ENCODE measurements at regions not wholly inside any gene's neighbourhood (a gene's known extent, or its start where the extent isn't known, plus 50 kb on each side); places are given as distances from the start of the nearest gene placed in this dataset.

- Histone ChIP-seq H3K27me3 (ENCODE audit: control insufficient read depth, insufficient read depth, low read length) (no peaks in the 10 kb centered on the region), H3K36me3 (replicated peaks; ENCODE audit: control insufficient read depth, insufficient read depth, low read length) (no peaks in the 10 kb centered on the region), H3K4me3 (ENCODE audit: insufficient read depth, low read depth, low read length) (no peak overlapping the region)
- DNase-seq = no peak
These were observed 363.6 kb upstream of the GOLIM4 start for GRCh38 chr3:168459226-168459784.

- no peaks in the 10 kb centered on the region for H3K27me3 ChIP-seq (ENCODE audit: control insufficient read depth, insufficient read depth, low read length)
- no peaks in the 10 kb centered on the region for H3K36me3 ChIP-seq (replicated peaks; ENCODE audit: control insufficient read depth, insufficient read depth, low read length)
- no peak for DNase-seq
These were observed 362.3 kb upstream of the GOLIM4 start for GRCh38 chr3:168457954-168458539.

GRCh38 chr3:168455814-168456213, 360.1 kb upstream of the GOLIM4 start:
- no peaks in the 10 kb centered on the region for H3K27me3 ChIP-seq (ENCODE audit: control insufficient read depth, insufficient read depth, low read length)
- H3K36me3 ChIP-seq (replicated peaks; ENCODE audit: control insufficient read depth, insufficient read depth, low read length) = no peaks in the 10 kb centered on the region
- H3K4me3 ChIP-seq (ENCODE audit: insufficient read depth, low read depth, low read length) = no peak overlapping the region
- DNase-seq = no peak

More at GRCh38 chr3:168457954-168458539, 362.3 kb upstream of the GOLIM4 start:
- no peak overlapping the region for H3K4me3 ChIP-seq (ENCODE audit: insufficient read depth, low read depth, low read length)

- DNase-seq = no peak
These were observed 357.9 kb upstream of the GOLIM4 start for GRCh38 chr3:168453623-168454022.

DNA sequence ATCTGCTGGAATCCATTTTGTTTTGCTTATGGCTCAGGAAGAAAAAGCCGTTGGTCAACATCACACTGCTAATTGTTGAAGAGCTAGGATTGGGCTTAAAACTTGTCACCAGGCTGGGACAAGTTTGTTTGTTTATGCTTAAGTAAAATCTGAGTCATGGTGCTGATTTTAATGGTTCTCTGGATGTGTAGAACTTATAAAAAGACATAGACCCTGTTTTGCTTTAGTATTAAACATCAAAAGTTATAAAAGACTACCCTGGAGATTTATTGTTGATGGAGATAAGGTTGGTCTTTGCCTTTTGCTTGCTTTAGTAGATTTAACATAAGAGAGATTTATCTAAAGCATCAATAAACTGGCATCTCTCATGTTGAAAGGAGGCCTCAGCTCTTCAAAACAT, 348.2 kb upstream of the GOLIM4 start:
- no peaks in the 10 kb centered on the region for H3K36me3 ChIP-seq (replicated peaks; ENCODE audit: control insufficient read depth, insufficient read depth, low read length)
- no peak for DNase-seq
- no peaks in the 10 kb centered on the region for H3K27me3 ChIP-seq (ENCODE audit: control insufficient read depth, insufficient read depth, low read length)
- H3K4me3 ChIP-seq (ENCODE audit: insufficient read depth, low read depth, low read length) = no peak overlapping the region

More at GRCh38 chr3:168453623-168454022, 357.9 kb upstream of the GOLIM4 start:
- H3K4me3 ChIP-seq (ENCODE audit: insufficient read depth, low read depth, low read length) = no peak overlapping the region
- H3K36me3 ChIP-seq (replicated peaks; ENCODE audit: control insufficient read depth, insufficient read depth, low read length) = no peaks in the 10 kb centered on the region
- H3K27me3 ChIP-seq (ENCODE audit: control insufficient read depth, insufficient read depth, low read length) = no peaks in the 10 kb centered on the region

- Histone ChIP-seq H3K36me3 (replicated peaks; ENCODE audit: control insufficient read depth, insufficient read depth, low read length) (no peaks in the 10 kb centered on the region), H3K4me3 (ENCODE audit: insufficient read depth, low read depth, low read length) (no peak overlapping the region), H3K27me3 (ENCODE audit: control insufficient read depth, insufficient read depth, low read length) (no peaks in the 10 kb centered on the region)
- no peak for DNase-seq
These were observed 346.8 kb upstream of the GOLIM4 start for GRCh38 chr3:168442502-168442901.

DNA sequence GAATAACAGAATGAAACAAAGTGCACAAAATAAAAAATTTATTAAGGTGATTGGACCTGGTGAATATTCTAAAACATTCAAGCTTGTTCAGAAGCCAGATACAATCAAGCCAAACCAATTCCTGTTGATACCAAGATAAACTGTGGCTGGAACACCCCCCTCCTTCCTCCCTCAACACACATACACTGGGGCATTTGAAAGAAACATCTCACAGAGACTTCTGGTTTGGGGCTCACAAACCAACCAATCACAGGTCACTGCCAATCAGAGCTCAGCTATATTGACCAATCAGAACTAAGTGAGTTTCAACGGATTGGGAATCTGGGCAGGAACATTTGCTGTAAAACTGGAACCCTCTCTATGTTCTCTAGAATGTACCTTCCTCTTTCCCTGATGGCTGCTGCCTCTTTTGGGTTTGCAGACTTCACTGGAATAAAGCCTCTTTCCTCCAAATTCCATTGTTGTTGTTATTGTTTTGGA, 340.6 kb upstream of the GOLIM4 start:
- no peaks in the 10 kb centered on the region for H3K36me3 ChIP-seq (replicated peaks; ENCODE audit: control insufficient read depth, insufficient read depth, low read length)
- DNase-seq = no peak
- no peaks in the 10 kb centered on the region for H3K27me3 ChIP-seq (ENCODE audit: control insufficient read depth, insufficient read depth, low read length)
- no peak overlapping the region for H3K4me3 ChIP-seq (ENCODE audit: insufficient read depth, low read depth, low read length)

GRCh38 chr3:168431491-168431890, 335.8 kb upstream of the GOLIM4 start:
- H3K27me3 ChIP-seq (ENCODE audit: control insufficient read depth, insufficient read depth, low read length) = no peaks in the 10 kb centered on the region
- no peak for DNase-seq
- no peak overlapping the region for H3K4me3 ChIP-seq (ENCODE audit: insufficient read depth, low read depth, low read length)
- H3K36me3 ChIP-seq (replicated peaks; ENCODE audit: control insufficient read depth, insufficient read depth, low read length) = no peaks in the 10 kb centered on the region

- Histone ChIP-seq H3K27me3 (ENCODE audit: control insufficient read depth, insufficient read depth, low read length) (no peaks in the 10 kb centered on the region), H3K36me3 (replicated peaks; ENCODE audit: control insufficient read depth, insufficient read depth, low read length) (no peaks in the 10 kb centered on the region), H3K4me3 (ENCODE audit: insufficient read depth, low read depth, low read length) (no peak overlapping the region)
- no peak for DNase-seq
These were observed 332.2 kb upstream of the GOLIM4 start for GRCh38 chr3:168427835-168428475.

DNA sequence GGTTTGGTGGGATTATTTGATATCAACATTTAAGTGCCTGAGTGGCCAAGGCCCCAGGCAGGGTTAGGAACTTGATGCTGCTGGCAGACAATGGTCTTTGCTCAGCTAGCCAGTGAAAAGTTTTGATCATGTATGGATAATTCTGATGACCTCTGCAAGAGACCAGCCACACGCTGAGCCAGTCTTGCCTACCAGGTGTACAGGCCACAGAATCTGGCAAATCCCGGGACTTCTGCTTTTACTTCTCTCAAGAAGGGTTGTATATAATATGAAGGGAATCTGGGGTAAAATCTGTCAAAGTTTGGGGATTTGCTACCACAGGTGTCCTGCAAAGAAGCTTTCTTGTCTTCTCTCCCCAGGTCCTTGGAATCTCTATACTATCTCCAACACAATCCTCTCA, 331.4 kb upstream of the GOLIM4 start:
- DNase-seq = no peak
- no peaks in the 10 kb centered on the region for H3K36me3 ChIP-seq (replicated peaks; ENCODE audit: control insufficient read depth, insufficient read depth, low read length)
- H3K27me3 ChIP-seq (ENCODE audit: control insufficient read depth, insufficient read depth, low read length) = no peaks in the 10 kb centered on the region
- H3K4me3 ChIP-seq (ENCODE audit: insufficient read depth, low read depth, low read length) = no peak overlapping the region

DNA sequence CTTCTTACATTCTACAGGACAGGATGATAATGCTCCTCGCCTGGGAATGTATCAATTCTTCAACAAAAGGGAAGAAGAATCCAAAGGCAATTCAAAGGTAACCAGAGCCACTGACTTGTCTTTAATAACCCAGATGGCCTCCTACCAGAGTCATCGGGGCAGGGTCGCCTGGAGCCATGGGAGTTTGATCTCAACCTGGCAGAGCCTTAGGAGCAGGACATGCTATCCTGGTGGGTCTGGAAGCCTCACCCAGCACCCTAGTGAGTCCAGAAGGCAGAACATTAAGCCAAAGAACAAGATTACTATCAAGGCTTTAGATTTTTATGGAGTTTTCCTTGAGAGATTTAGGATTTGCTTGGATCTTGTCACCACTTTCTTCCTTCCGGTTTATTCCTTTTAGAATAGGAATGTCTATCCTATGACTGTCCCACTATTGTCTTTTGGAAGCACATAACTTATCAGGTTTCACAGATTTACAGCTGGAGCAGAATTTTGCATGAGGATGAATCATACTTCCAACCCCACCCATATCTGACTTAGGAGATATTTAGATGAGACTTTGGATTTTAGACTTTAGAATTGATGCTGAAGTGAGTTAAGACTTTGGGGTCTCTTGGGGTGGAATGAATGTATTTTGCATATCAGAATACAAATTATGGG, 330.3 kb upstream of the GOLIM4 start:
- no peak for DNase-seq
- Histone ChIP-seq H3K27me3 (ENCODE audit: control insufficient read depth, insufficient read depth, low read length) (no peaks in the 10 kb centered on the region), H3K36me3 (replicated peaks; ENCODE audit: control insufficient read depth, insufficient read depth, low read length) (no peaks in the 10 kb centered on the region), H3K4me3 (ENCODE audit: insufficient read depth, low read depth, low read length) (no peak overlapping the region)

DNA sequence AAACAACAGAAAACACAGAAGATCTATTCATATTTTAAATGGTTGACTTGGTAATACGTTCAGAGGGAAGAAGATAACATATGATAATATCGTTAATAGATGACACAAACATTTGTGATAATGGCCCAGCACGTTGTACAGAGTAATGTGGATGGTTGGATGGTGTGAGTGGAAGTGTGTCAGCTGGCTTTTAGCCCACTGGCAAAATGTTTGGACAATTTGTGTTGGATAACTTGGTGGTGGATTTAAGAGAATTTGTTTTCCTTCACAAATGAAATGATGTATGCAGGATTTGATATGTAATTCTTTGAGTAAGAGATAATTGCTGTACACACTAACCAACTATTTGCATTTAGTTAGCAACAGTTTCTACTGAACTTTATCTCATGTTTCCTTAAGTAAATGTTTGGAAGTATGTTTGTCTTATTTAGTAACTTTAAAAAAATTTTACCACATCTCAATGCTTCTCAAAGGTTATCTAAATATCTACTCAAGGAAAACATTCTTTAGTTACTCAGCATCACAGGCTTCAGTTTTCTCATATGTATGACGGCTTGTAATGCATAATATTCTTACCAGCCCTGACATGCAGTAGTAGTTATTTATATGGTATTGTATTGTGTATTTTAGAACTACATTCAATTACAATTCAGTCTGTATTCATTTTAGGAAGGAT, 328.5 kb upstream of the GOLIM4 start:
- Histone ChIP-seq H3K27me3 (ENCODE audit: control insufficient read depth, insufficient read depth, low read length) (no peaks in the 10 kb centered on the region), H3K36me3 (replicated peaks; ENCODE audit: control insufficient read depth, insufficient read depth, low read length) (no peaks in the 10 kb centered on the region), H3K4me3 (ENCODE audit: insufficient read depth, low read depth, low read length) (no peak overlapping the region)
- DNase-seq = no peak

DNA sequence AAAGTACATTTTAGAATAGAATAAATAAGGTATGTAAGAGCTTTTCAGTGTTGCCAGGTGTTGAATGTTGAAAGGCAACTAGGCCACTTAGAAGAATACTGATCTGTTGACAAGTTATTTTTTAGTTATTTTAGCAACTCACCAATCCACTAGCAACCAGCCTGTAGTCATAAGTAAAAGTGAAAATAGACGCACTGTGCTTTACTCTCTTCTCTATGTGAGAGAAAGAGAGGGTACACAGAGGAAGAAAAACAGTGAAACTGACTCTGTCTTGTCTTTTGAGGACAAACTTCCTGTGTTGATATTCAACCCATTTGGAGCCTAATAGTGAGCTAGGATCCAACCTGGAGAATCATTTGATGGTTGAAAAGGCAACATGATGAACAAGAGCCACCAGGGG, 327.1 kb upstream of the GOLIM4 start:
- Histone ChIP-seq H3K36me3 (replicated peaks; ENCODE audit: control insufficient read depth, insufficient read depth, low read length) (no peaks in the 10 kb centered on the region), H3K27me3 (ENCODE audit: control insufficient read depth, insufficient read depth, low read length) (no peaks in the 10 kb centered on the region), H3K4me3 (ENCODE audit: insufficient read depth, low read depth, low read length) (no peak overlapping the region)
- no peak for DNase-seq

DNA sequence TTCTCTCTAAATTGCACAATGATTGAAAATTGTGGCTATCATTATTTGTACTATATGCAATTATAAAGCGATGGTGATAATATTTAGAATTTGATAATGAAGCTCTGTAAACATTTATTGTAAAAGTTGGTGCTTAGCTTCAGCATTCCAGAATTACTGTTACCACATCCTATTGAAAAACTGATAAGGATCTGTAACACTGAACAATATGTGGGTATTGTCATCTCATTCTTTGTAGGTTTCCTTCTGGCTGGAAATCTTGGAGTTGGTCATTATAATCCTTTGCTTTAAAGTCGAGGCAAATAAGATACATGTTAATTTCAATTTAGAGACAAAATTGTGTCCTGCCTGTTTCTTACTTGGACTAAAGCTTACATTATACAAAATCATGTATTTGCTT, 323.4 kb upstream of the GOLIM4 start:
- no peak for DNase-seq
- Histone ChIP-seq H3K27me3 (ENCODE audit: control insufficient read depth, insufficient read depth, low read length) (no peaks in the 10 kb centered on the region), H3K4me3 (ENCODE audit: insufficient read depth, low read depth, low read length) (no peak overlapping the region), H3K36me3 (replicated peaks; ENCODE audit: control insufficient read depth, insufficient read depth, low read length) (no peaks in the 10 kb centered on the region)
